Activated gamma-delta T cell treated with anti-CD3 and anti-CD28 coated beads, Interleukin-2, amount 50 U/mL, for 16 hours (primary cell): ENCODE measurements at regions not wholly inside any gene's neighbourhood (a gene's known extent, or its start where the extent isn't known, plus 50 kb on each side); places are given as distances from the start of the nearest gene placed in this dataset.

Experiments used
- DNase-seq: peaks from one replicate; pipeline ENCODE4 v3.0.0-alpha.2; 2020; ENCODE audit warnings: low read depth

DNA sequence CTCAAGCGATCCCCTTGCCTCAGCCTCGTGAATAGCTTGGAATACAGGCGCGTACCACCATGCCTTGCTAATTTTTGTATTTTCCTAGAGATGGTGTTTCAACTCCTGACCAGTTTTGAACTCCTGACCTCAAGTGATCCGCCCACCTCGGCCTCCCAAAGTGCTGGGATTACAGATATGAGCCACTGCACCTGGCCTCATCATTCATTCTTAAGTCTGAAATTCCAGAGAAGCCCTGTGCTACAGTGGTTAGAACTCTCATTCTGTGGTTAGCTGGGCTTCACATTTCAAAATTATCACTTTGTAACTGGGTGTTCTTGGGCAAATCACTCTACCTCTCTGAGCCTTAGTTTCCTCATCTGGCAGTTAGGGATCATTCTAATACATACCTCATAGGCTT, 86.1 kb upstream of the POU3F1 start:
- DNase-seq, result no peak

GRCh38 chr1:38131024-38131585, 84.5 kb upstream of the POU3F1 start:
- no peak for DNase-seq

- no peak for DNase-seq
These were observed 83.4 kb upstream of the POU3F1 start for GRCh38 chr1:38129971-38130370.

DNA sequence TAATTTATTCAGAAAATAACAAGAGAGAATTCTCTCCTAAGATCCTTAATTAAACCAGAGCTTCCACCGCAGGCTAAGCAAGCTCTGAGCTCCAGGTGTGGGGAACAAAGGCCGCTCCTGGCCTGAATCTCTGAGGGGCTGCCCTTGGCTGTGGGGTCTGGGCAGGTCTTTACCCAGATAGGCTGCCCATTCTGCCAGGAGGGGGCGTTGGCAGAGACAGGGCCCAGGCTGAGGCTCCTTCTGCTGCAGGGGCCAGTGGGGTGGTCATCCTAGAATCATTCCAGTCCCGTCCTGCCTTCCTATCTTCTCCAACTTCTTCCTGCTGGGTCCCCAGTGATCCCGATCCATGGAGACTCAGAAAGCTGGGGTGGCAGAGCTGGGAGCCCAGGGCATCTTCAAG, 82.9 kb upstream of the POU3F1 start:
- DNase-seq, result no peak

DNA sequence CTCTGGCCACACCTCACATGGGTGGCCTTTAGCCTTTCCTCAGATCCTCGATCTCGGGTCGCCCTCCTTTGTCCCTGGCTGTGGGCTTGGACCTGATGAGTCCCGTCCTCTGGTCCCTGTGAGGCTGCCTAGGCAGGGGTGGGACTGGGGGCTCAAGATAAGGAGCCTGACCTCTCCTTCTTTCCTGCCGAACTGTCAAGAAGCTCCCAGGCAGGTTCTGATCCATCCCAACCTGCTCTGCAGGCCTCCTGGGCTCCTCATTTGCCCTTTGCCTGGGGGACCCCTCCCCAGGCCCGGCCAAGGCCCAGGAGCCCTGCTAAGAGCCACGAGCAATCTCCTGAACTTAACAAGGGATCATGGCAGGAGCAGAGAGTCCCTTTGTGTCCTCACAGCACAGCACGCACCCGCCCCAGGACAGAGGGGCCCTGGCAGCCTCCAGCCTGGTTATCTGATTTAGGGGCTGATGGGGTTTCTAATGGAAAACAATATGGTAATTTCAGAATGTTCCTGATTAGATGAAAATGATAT, 82.4 kb upstream of the POU3F1 start:
- no peak for DNase-seq

DNA sequence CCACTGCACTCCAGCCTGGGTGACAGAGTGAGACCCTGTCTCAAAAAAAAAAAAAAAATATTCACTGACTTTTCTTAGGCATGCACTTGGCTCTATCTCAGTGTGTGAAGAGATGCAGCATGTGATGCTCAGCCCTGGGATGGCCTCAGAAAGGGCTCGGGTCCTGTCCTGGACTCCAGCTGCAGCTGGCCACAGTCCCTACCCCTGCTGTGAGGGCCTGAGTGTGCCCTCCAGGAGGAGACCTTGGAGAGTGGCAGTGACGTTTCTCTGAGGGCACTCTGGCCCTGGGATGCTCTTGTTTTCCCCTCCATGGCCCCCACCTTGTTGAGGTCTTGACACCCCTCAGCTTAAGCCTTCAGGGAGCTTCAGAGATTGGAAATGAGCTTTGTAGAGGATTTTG, 81.9 kb upstream of the POU3F1 start:
- no peak for DNase-seq

DNA sequence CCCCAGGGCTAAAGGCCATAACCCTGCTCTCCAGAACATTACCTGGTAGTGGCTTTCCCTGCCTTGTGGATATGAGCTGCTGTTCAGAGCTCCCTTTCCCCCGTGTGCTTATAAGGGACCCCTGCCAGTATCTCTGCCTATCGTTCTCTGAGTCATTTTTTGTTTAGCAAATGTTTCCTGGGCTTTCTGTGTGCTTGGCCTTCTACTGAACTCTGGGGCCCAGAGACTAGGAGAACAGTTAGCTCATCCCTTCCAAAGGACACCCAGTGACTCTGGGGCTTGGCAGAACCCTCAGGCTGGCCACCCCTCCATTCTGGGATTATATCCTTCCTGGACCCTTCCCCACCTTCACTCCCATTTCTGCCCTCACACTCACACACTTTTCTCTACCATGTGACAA, 80.8 kb upstream of the POU3F1 start:
- no peak for DNase-seq

GRCh38 chr1:38126970-38127369, 80.4 kb upstream of the POU3F1 start:
- no peak for DNase-seq

DNA sequence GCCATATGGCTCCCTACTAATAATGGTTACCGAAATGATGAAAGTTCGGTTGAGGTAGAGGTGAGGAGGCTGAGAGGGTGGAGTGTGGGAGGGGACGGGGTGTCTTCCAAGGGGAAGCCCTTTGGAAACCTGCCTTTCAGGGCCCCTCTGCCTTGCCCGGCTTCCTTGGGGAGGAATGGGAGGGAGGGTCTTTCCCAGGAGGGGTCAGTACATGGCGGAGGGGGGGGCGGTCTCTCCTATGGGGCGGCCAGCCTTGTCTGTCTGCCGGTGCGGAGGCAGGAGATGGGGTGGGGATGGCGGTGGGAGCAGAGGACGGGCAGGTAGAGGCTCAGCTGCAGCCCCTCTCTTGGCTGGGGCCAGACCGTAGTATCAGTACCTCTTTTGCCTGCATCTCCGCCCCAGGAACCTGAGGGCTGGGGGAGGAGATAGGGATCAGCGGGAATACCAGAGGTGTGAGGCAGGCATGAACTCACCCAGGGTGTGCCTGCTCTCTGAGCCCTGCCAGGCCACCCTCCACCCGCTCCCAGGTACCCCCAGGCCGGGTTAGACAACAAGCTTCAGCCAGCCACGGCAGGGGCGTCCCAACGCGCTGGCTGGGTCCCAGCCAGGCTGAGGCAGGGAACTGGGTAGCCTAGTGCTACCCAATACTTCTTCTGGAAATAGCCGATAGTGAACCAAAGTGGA, 79.4 kb upstream of the POU3F1 start:
- no peak for DNase-seq

- DNase-seq, result no peak
These were observed 78.4 kb upstream of the POU3F1 start for GRCh38 chr1:38125016-38125415.

- no peak for DNase-seq
These were observed 77.0 kb upstream of the POU3F1 start for GRCh38 chr1:38123356-38124135.

- DNase-seq, result no peak
These were observed 74.7 kb upstream of the POU3F1 start for GRCh38 chr1:38121231-38121680.

DNA sequence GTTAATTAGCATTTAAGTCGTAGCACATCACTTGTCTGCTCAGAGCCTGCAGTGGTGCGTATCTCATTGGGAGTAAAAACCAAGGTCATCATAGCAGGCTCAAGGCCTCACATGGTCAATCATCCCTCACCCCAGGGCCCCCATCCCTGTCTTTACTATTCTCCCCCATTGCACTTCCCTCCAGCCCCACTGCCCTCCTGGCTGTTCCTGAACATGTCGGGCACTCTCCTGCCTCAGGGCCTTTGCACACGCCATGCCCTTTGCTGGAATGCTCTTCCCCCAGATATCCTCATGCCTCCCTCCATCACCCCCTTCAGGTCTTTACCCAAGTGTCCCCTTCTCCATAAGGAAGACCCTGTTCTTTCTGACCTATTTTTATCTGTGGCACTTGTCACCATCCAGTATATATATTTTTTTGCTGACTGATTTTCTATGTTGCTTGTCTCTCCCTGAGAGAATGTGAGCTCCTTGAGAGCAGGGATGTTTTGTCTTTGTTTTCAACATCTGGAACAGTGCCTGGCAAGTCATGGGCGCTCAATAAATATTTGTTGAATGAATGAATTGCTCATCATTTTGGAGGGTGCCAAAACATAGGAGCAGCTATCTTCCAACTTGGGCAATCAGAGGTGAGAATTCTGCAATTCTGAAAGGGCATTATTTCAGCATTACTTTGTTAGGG, 74.1 kb upstream of the POU3F1 start:
- no peak for DNase-seq

GRCh38 chr1:38118976-38119375, 72.4 kb upstream of the POU3F1 start:
- no peak for DNase-seq

DNA sequence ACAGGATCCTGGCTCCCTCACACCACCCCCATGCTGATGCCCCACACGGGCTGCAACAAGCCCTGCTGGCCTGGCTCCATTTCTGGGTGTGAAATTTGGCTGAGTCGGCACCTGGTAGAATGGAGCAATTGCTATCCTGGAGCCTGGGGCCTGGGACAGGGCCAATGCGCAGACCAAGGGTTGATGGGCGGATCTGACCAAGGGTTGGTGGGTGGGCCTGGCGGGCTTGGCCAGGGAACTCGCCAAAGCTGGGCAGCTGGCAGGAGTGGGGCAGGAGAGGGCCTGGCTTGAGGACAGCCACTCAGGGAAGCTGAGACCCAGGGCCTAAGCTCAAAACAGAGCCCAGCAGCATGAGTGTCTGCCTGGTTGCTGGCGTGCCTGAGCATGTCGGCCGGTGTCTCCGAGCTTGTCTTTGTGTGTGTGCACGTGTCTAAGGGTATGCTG, 70.9 kb upstream of the POU3F1 start:
- DNase-seq, result no peak

DNA sequence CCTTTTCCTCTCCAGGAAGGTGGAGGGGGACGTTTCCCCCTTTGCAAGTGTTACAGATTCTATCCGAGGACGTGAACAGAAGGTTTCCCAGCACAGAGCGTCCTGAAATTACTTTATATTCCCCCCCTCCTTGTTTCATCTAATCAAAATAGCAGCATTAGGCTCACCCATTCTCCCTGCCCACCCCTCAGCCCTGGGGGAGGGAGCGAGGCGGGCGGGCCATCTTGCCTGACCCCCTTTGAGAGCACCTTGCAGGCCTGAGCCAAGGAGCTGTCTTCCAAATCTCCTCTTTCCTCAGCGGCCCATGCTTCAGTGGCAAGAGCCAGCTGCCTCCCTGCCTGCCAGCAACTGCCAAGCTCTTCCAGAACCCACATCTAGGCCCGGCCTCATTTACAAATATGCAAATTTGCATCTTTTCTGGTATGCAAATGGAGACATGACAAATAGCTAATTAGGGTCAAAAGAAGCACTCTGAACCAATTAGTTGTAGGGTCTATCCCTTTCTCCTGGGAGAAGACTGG, 69.1 kb upstream of the POU3F1 start:
- no peak for DNase-seq

GRCh38 chr1:38115226-38115625, 68.6 kb upstream of the POU3F1 start:
- DNase-seq, result no peak

- no peak for DNase-seq
These were observed 67.8 kb upstream of the POU3F1 start for GRCh38 chr1:38114241-38115026.

DNA sequence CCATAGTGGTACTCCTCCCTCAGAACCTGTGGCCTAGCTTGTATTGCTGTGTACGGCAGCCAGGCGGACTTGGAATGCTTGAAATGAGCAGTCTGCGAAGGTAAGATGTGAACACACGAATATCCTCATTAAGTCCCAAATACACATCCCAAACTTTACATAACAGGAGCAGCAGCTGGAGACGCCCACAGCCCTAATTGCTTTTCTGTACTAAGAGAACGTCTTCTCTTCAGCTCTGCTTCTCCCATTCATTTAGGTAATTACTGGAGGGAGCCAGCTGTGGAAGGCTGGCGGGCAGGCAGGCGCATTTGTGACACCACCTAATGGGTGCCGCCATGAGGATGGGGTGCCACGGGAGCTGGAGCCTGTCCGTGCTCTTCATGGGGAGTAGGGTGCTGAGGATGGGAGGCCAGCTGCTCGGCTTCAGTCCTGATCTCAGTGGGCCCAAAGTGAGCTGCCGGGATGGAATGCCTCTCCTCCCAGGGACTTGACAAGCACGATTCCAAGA, 66.6 kb upstream of the POU3F1 start:
- no peak for DNase-seq

- no peak for DNase-seq
These were observed 65.0 kb upstream of the POU3F1 start for GRCh38 chr1:38111589-38111988.

GRCh38 chr1:38105267-38105666, 58.7 kb upstream of the POU3F1 start:
- DNase-seq, result no peak
